IPS-18c (cell line): ENCODE measurements at regions not wholly inside any gene's neighbourhood (a gene's known extent, or its start where the extent isn't known, plus 50 kb on each side); places are given as distances from the start of the nearest gene placed in this dataset.

Source experiments
- H3K4me3 ChIP-seq: 2 replicates; pipeline ENCODE4 v1.7.0; 2013; ENCODE audit warnings: low read depth, mild to moderate bottlenecking, low read length, moderate library complexity; ENCODE audit not compliant: insufficient read depth
- H3K9me3 ChIP-seq: one replicate; pipeline ENCODE4 v1.6.1; 2013; ENCODE audit warnings: mild to moderate bottlenecking, low read length, moderate library complexity; ENCODE audit not compliant: control insufficient read depth, insufficient read depth

- Histone ChIP-seq H3K9me3 (no peaks in the 10 kb centered on the region), H3K4me3 (no peak overlapping the region)
Measured at GRCh38 chr12:24021164-24021502, 71.7 kb upstream of the SOX5 start.

- no peak overlapping the region for H3K4me3 ChIP-seq
- H3K9me3 ChIP-seq: no peaks in the 10 kb centered on the region
Measured at GRCh38 chr12:24020397-24021163, 71.1 kb upstream of the SOX5 start.

DNA sequence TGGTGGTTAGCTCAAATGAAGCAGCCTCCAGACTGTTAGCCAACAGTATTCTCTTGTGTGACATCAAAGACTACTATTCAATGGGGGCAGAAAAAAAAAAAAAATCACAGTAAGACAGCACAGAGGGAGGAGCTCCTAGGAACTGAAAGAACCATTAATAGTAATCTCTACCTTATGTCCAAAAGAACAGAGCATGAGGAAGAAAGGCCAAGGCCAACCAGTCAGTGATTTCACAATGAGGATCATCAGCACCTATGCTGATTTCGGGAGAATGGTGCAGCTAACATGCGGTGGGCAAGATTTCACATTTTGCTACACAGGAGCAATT lies 66.3 kb upstream of the SOX5 start:
- H3K4me3 ChIP-seq: no peak overlapping the region
- no peaks in the 10 kb centered on the region for H3K9me3 ChIP-seq

DNA sequence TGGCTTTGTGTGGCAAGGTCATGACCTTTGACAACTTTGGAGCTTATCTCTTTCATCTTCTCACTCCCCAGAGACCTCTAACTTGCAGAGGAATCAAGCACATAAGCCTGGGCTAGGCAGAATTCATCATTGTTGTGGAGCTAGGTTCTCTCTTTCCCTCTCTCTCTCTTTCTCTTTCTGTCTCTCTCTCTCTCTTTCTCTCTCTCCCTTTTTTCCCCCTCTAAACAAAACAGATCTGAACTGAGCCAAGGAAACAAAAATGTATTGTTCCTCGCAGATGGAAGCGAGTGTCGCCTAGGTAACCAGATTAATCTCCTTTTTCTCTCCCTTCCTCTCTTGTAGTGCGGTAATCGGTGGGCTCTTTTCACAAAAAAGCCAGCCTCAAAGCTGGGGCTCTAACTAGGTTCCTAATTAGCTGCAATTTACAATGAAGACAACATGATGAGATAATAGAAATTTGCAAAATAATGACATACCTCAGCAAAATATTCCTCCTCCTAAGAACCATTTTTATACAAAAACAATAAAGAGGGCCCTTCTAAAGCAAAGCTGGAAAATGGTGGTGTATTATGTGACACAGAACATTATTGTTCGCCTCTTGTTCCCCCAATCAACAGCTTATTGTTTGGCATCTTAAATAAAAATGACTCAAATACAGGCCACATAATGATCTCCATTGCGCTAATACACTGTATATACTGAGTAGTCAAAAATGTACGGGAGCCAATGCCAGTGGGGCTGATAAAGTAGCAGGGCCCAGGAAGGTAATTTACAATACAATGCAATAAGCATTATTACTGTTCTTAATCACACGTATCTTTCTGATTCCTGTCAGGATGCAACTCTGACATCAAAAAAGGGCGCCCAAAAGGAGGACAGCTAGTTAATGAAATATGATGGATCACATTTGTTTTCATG lies 65.7 kb upstream of the SOX5 start:
- Histone ChIP-seq H3K9me3 (no peaks in the 10 kb centered on the region), H3K4me3 (no peak overlapping the region)

DNA sequence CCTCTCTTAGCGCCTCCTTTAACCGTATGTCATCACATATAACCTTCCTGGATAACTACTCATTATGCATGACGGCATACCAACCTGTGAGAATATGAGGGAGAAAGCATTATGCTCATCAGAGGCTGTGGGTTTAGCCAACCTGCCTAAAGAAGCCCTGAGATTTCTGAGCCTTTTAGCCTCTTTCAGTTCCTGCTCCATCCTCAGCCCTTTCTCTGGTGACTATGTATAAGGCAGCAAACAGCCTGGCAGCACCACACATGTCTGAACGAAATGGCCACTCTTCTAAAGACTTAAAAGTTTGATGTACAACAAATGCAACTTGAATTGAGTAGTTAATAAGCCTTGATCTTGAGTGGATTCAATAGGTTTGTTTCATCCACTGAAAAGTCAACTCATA lies 64.8 kb upstream of the SOX5 start:
- no peaks in the 10 kb centered on the region for H3K9me3 ChIP-seq
- no peak overlapping the region for H3K4me3 ChIP-seq

GRCh38 chr12:24012528-24012927 lies 63.1 kb upstream of the SOX5 start:
- Histone ChIP-seq H3K9me3 (no peaks in the 10 kb centered on the region), H3K4me3 (no peak overlapping the region)

DNA sequence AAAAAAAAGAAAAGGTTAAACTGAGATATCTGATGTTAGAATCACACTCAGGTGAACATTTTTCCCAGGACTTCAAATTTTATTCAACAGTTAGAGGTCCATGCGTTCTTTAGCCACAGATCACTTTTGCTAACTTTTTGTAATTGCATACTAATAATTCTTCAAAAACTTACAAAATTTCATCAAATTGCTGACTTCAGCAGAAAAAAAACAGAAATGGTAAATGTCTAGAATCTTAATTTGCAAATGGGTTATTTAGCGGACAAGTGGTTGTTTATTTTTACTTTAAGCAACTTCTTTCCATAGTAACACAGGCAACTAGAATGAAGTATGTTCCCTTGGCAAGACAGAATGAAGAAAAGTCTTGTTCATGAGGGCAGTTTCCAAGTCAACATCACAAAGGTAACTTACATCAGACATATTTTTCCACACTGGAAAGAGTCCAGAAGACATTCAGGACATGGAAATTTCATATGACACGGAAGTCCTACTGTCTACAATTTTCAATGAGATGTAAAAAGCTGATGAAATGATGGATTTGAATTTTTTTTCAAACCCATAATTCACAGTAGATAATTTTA lies 62.5 kb upstream of the SOX5 start:
- Histone ChIP-seq H3K9me3 (no peaks in the 10 kb centered on the region), H3K4me3 (no peak overlapping the region)

- no peaks in the 10 kb centered on the region for H3K9me3 ChIP-seq
- no peak overlapping the region for H3K4me3 ChIP-seq
Measured at GRCh38 chr12:24008166-24008565, 58.7 kb upstream of the SOX5 start.
